SU-DHL-6 (cell line): ENCODE measurements at regions not wholly inside any gene's neighbourhood (a gene's known extent, or its start where the extent isn't known, plus 50 kb on each side); places are given as distances from the start of the nearest gene placed in this dataset.

Experiments
- CTCF ChIP-seq: fragments of 200-600 bp; sonication (generic); IDR thresholded peaks from one replicate; pipeline ENCODE4 v1.5.1; 2017; ENCODE audit warnings: antibody characterized with exemption, mild to moderate bottlenecking, low read length, moderate library complexity; ENCODE audit not compliant: insufficient read depth, poor library complexity, severe bottlenecking
- EZH2phosphoT487 ChIP-seq: fragments of 200-600 bp; sonication (generic), shearing (Covaris generic); conservative IDR thresholded peaks from 2 replicates; pipeline ENCODE4 v1.6.1; 2018; ENCODE audit warnings: mild to moderate bottlenecking, antibody characterized with exemption, low read length, moderate library complexity, mixed read lengths

GRCh38 chr2:122805346-122805745, 1049.9 kb downstream of the TSN start:
- no peak for TF ChIP-seq CTCF
- no peak for TF ChIP-seq EZH2phosphoT487
